Thoracic aorta (tissue), 2 donors: ENCODE measurements at regions not wholly inside any gene's neighbourhood (a gene's known extent, or its start where the extent isn't known, plus 50 kb on each side); places are given as distances from the start of the nearest gene placed in this dataset.

ENCODE experiments used
- ATAC-seq: fragments of 150-250 bp; one replicate; pipeline ENCODE4 v1.8.0; 2017; ENCODE audit warnings: low read depth; ENCODE audit not compliant: insufficient number of reproducible peaks, low FRiP score
- DNase-seq: peaks from one replicate; pipeline ENCODE4 v3.0.0-alpha.2; 2020; ENCODE audit warnings: low spot score
- H3K27ac ChIP-seq, 2 donors: fragments of 200-600 bp; sonication (generic); 1 replicate in 1 of 2; 2 replicates in 1 of 2; pipeline ENCODE4 v1.5.1; 2016; ENCODE audit warnings: mild to moderate bottlenecking in 2 of 2, moderate library complexity in 2 of 2
- H3K27me3 ChIP-seq: fragments of 200-600 bp; sonication (generic); replicated peaks from 2 replicates; pipeline ENCODE4 v1.6.0; 2016; ENCODE audit warnings: mild to moderate bottlenecking; ENCODE audit not compliant: insufficient read depth
- H3K36me3 ChIP-seq: fragments of 200-600 bp; sonication (generic); one replicate; pipeline ENCODE4 v1.5.1; 2016
- H3K4me1 ChIP-seq, 2 donors: fragments of 200-600 bp; sonication (generic); 1 replicate in 1 of 2; 2 replicates in 1 of 2; pipeline versions ENCODE4 v1.5.1 to v1.6.0; 2016; ENCODE audit warnings: low read depth in 2 of 2, mild to moderate bottlenecking in 1 of 2; ENCODE audit not compliant: control insufficient read depth in 1 of 2
- H3K4me3 ChIP-seq: fragments of 200-600 bp; sonication (generic); 2 replicates; pipeline ENCODE4 v1.5.1; 2016; ENCODE audit warnings: mild to moderate bottlenecking
- H3K9me3 ChIP-seq: fragments of 200-600 bp; sonication (generic); 2 replicates; pipeline ENCODE4 v1.5.1; 2016
- CTCF ChIP-seq: fragments of 200-600 bp; sonication (generic); IDR thresholded peaks from one replicate; pipeline ENCODE4 v1.5.1; 2019; ENCODE audit warnings: antibody characterized with exemption

GRCh38 chrX:102029026-102029425, 96.5 kb upstream of the TCEAL2 start:
- Histone ChIP-seq H3K9me3 (no peaks in the 10 kb centered on the region), H3K27me3 (no peaks in the 10 kb centered on the region), H3K4me1 (no peaks in the 10 kb centered on the region), H3K4me3 (no peak overlapping the region), H3K36me3 (no peaks in the 10 kb centered on the region), H3K27ac (no peak overlapping the region)
- DNase-seq = no peak
- no peak for TF ChIP-seq CTCF
- no peak for ATAC-seq

DNA sequence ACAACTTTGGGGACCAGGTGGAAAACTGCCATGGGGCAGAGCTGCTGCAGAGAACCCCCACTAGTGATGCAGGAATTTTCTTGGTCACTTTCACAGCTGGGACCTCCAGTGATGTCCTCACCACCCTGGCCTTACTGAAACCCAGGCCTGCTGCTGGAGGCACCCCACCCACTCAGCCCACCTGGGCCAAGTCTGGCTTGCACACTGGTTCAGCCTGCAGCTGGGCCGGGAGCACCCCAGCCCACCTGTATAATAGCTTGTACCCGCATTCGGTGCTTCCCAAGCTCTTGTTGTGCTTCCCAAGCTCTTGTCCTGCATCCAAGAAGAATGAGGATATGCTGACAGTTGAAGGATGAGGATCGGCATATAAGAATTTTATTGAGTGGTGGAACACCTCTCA, 86.4 kb upstream of the ZMAT1 start:
- H3K36me3 ChIP-seq = no peaks in the 10 kb centered on the region
- no peak overlapping the region for H3K27ac ChIP-seq
- no peak overlapping the region for H3K4me3 ChIP-seq
- TF ChIP-seq CTCF = no peak
- DNase-seq = no peak
- no peaks in the 10 kb centered on the region for H3K9me3 ChIP-seq
- H3K4me1 ChIP-seq = no peaks in the 10 kb centered on the region
- ATAC-seq = no peak
- no peaks in the 10 kb centered on the region for H3K27me3 ChIP-seq

DNA sequence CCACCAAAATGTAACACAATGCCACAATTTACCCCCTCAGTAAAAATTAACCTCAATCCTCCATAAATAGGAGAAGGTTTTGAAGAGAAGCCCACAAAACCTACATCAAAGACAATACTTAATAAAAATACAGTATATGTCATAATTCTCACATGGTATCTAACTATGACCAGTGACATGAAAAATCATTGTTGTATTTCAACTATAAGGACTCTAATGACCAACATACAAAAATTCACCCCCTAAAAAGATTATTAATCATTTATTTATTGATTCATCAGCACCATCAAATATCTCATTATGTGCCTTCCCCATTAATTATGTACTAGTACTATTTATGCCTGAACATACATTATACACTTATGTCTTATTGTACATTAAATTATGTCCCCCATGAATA, 77.1 kb upstream of the ZMAT1 start:
- H3K27me3 ChIP-seq = no peaks in the 10 kb centered on the region
- no peaks in the 10 kb centered on the region for H3K36me3 ChIP-seq
- no peaks in the 10 kb centered on the region for H3K9me3 ChIP-seq
- no peak for ATAC-seq
- H3K27ac ChIP-seq = no peak overlapping the region
- no peaks in the 10 kb centered on the region for H3K4me1 ChIP-seq
- no peak overlapping the region for H3K4me3 ChIP-seq
- no peak for TF ChIP-seq CTCF
- DNase-seq = no peak

- Histone ChIP-seq H3K27me3 (no peaks in the 10 kb centered on the region), H3K27ac (no peak overlapping the region), H3K4me1 (no peaks in the 10 kb centered on the region), H3K36me3 (no peaks in the 10 kb centered on the region), H3K4me3 (no peak overlapping the region), H3K9me3 (no peaks in the 10 kb centered on the region)
- no peak for DNase-seq
- TF ChIP-seq CTCF = no peak
- no peak for ATAC-seq
Observed at GRCh38 chrX:101999644-102000539, 68.1 kb upstream of the ZMAT1 start.

DNA sequence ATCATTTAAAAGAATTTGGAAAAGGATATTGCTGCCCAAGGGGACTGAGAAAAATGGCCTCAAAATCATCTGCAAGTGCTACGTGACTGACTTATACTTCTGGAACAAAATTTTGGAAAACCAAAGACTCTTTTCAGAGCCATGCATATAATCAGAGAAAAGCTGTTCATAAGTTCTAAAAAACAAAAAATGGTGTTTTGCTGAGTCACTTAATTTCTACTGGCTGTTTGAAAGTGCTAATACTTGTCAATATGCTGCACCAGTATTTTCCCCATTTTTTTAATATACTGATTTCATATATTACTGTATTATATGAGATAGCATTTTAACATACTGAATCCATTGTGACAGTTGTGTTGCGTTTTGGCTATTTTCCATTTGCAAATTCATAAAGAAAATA, 61.5 kb upstream of the ZMAT1 start:
- DNase-seq (no peak), ATAC-seq (no peak)

More for the DNA sequence above, 61.5 kb upstream of the ZMAT1 start:
- no peaks in the 10 kb centered on the region for H3K9me3 ChIP-seq
- H3K27ac ChIP-seq = no peak overlapping the region
- H3K4me3 ChIP-seq = no peak overlapping the region
- no peaks in the 10 kb centered on the region for H3K27me3 ChIP-seq
- no peak for TF ChIP-seq CTCF
- H3K36me3 ChIP-seq = no peaks in the 10 kb centered on the region
- H3K4me1 ChIP-seq = no peaks in the 10 kb centered on the region
